H1 (cell line): ENCODE measurements at regions not wholly inside any gene's neighbourhood (a gene's known extent, or its start where the extent isn't known, plus 50 kb on each side); places are given as distances from the start of the nearest gene placed in this dataset.

Experiments
- POLR2A ChIP-seq, 2 experiments: IDR thresholded peaks; 1 replicate in 1 of 2; 2 replicates in 1 of 2; pipeline ENCODE4 v1.6.1; 2011; ENCODE audit warnings: low read depth in 2 of 2, low read length in 2 of 2, mild to moderate bottlenecking in 2 of 2; ENCODE audit errors: control extremely low read depth in 1 of 2
- ZNF274 ChIP-seq: IDR thresholded peaks from 2 replicates; pipeline ENCODE4 v1.7.0; 2012; ENCODE audit warnings: low read length, borderline replicate concordance; ENCODE audit errors: extremely low read depth
- TF ChIP-seq, protein P1 (sequence below), 3 experiments: IDR thresholded peaks; 1 replicate in 2 of 3; 2 replicates in 1 of 3; pipeline versions ENCODE4 v1.5.1 to v1.6.1; 2011; ENCODE audit warnings: low read length in 3 of 3, mild to moderate bottlenecking in 3 of 3, inconsistent platforms in 2 of 3, low read depth in 1 of 3, moderate library complexity in 1 of 3; ENCODE audit not compliant: insufficient read depth in 1 of 3; ENCODE audit errors: control extremely low read depth in 1 of 3
- TF ChIP-seq, protein P2 (sequence below): IDR thresholded peaks from 2 replicates; pipeline ENCODE4 v1.6.1; 2012; ENCODE audit warnings: inconsistent platforms

DNA sequence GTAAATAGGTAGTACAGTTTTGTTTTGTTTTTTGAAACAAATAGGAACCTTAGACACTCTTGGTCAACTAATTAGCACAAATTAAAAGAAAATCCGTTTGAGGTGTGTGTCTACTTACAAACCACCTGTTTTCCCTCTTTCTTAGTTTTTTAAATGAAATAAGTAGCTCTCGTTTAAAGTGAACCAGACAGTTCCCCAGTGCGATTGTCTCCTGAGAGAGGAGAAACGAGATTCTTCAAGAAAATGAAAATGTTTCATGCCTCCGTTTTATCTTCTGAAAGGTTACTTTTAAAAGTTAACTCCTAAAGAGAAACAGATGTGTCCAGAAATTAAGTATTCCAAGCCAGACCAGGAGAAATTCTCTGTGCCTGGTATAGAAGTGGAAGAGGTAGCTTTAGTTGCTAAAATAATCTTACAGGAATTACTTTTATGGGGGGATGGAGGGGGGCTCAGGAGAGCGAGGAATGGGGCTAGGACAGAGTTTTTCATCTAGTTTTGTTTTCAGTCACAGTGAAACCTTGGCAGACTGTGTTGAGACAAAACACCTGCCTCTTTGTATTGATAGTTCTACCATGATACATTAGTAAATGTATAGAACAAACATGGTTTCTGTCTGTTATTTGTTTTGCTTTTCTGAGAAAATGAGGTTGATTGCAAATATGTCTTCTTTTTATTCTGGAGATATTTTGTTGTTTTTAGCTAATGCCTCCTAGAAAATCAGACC lies 155.1 kb upstream of the CNTN4 start:
- TF ChIP-seq ZNF274 (no peak), POLR2A (IDR thresholded peaks at IDR 0.05; ENCODE audit: control extremely low read depth in 1 of 2, low read depth in 2 of 2, low read length in 2 of 2) (no peak)
- TF ChIP-seq, protein P1, sequence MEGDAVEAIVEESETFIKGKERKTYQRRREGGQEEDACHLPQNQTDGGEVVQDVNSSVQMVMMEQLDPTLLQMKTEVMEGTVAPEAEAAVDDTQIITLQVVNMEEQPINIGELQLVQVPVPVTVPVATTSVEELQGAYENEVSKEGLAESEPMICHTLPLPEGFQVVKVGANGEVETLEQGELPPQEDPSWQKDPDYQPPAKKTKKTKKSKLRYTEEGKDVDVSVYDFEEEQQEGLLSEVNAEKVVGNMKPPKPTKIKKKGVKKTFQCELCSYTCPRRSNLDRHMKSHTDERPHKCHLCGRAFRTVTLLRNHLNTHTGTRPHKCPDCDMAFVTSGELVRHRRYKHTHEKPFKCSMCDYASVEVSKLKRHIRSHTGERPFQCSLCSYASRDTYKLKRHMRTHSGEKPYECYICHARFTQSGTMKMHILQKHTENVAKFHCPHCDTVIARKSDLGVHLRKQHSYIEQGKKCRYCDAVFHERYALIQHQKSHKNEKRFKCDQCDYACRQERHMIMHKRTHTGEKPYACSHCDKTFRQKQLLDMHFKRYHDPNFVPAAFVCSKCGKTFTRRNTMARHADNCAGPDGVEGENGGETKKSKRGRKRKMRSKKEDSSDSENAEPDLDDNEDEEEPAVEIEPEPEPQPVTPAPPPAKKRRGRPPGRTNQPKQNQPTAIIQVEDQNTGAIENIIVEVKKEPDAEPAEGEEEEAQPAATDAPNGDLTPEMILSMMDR (IDR thresholded peaks at IDR 0.05; ENCODE audit: control extremely low read depth in 1 of 3, insufficient read depth in 1 of 3, low read depth in 1 of 3, low read length in 3 of 3): no peak
- TF ChIP-seq, protein P2, sequence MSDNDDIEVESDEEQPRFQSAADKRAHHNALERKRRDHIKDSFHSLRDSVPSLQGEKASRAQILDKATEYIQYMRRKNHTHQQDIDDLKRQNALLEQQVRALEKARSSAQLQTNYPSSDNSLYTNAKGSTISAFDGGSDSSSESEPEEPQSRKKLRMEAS: no peak
